Transverse colon (tissue), 4 donors: ENCODE measurements at regions not wholly inside any gene's neighbourhood (a gene's known extent, or its start where the extent isn't known, plus 50 kb on each side); places are given as distances from the start of the nearest gene placed in this dataset.

Experiments used
- DNase-seq: peaks from one replicate; pipeline ENCODE4 v3.0.0-alpha.2; 2019
- H3K27ac ChIP-seq, 4 donors: fragments of 200-600 bp; sonication (generic); 2 replicates each; pipeline ENCODE4 v1.5.1; 2016 to 2018; ENCODE audit warnings: inconsistent platforms in 4 of 4
- H3K27me3 ChIP-seq: fragments of 200-600 bp; sonication (generic); 2 replicates; pipeline ENCODE4 v1.5.1; 2017; ENCODE audit warnings: inconsistent platforms
- H3K36me3 ChIP-seq, 4 donors: fragments of 200-600 bp; sonication (generic); 2 replicates each; pipeline ENCODE4 v1.5.1; 2017 to 2019; ENCODE audit warnings: inconsistent platforms in 4 of 4
- H3K4me1 ChIP-seq, 4 donors: fragments of 200-600 bp; sonication (generic); 2 replicates each; pipeline ENCODE4 v1.5.1; 2017 to 2020; ENCODE audit warnings: inconsistent platforms in 4 of 4
- H3K4me3 ChIP-seq, 4 donors: fragments of 200-600 bp; sonication (generic); 1 replicate in 1 of 4; 2 replicates in 3 of 4; pipeline versions ENCODE4 v1.5.1 to v1.6.1; 2017 to 2019; ENCODE audit warnings: inconsistent platforms in 4 of 4
- H3K9me3 ChIP-seq, 2 donors: fragments of 200-600 bp; sonication (generic); 2 replicates each; pipeline ENCODE4 v1.5.1; 2017 to 2019; ENCODE audit warnings: inconsistent platforms in 2 of 2
- EP300 ChIP-seq: sonication (generic); formaldehyde crosslinking; IDR thresholded peaks from one replicate; pipeline ENCODE4 v1.6.1; 2017; ENCODE audit warnings: antibody characterized with exemption, low read depth
- POLR2A ChIP-seq: fragments of 450-650 bp; IDR thresholded peaks from one replicate; pipeline ENCODE4 v1.6.1; 2016; ENCODE audit warnings: antibody characterized with exemption, mild to moderate bottlenecking, moderate library complexity
- POLR2AphosphoS5 ChIP-seq, 3 donors: sonication (generic); formaldehyde crosslinking; IDR thresholded peaks; one replicate each; pipeline ENCODE4 v1.6.1; 2016; ENCODE audit warnings: antibody characterized with exemption in 3 of 3
- WGBS, 2 donors: methylation state at CpG; one replicate each; pipeline ENCODE4 v1.1.5; 2018; ENCODE audit warnings: low coverage in 1 of 2; 5-methylcytosine and 5-hydroxymethylcytosine counted together
- in situ Hi-C, 4 donors: fragments of 200-750 bp; cut with MboI; loops; one replicate each; pipeline versions ENCODE4 v1.15.0 to v1.15.1; 2017; ENCODE audit warnings: low sequenced_read_pairs in 3 of 4, low pct_ligation_motif_present in 1 of 4, low pct_unique_long_range_greater_than_20kb in 1 of 4
- intact Hi-C: fragments of 100-400 bp; cut with DNase I; formaldehyde crosslinking; loops from one replicate; pipeline ENCODE4 v1.15.1; 2023; ENCODE audit warnings: low total_unique reads
- TF ChIP-seq, protein P1 (sequence below), 5 experiments: fragments of 200-600 bp in 3 of 5; fragments of 450-650 bp in 2 of 5; sonication (generic) in 3 of 5; IDR thresholded peaks; 1 replicate in 2 of 5; 2 replicates in 3 of 5; pipeline ENCODE4 v1.5.1; 2016 to 2017; ENCODE audit warnings: antibody characterized with exemption in 5 of 5, inconsistent platforms in 3 of 5, mild to moderate bottlenecking in 2 of 5, moderate library complexity in 1 of 5

DNA sequence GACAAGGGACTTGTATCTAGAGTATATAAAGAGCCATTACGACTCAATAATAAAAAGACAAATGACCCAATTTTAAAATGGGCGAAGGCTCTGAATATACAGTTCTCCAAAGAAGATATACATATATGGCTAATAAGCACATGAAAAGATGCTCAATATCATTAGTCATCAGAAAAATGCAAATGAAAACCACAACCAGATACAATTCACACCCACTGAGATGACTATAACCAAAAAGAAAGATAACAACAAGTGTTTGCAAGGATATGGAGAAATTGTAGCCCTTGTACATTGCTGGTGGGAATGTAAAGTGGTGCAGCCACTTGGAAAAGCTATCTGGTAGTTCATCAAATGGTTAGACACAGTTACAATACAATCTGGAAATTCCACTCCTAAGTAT is 96.3 kb downstream of the TRIM29 start:
- intact Hi-C loops: no loop called here
- H3K27me3 ChIP-seq: no peaks in the 10 kb centered on the region
- no peak overlapping the region for H3K4me3 ChIP-seq
- TF ChIP-seq POLR2A: no peak
- no peak for TF ChIP-seq EP300
- no peak for TF ChIP-seq POLR2AphosphoS5 (IDR thresholded peaks at IDR 0.05)
- TF ChIP-seq, protein P1, sequence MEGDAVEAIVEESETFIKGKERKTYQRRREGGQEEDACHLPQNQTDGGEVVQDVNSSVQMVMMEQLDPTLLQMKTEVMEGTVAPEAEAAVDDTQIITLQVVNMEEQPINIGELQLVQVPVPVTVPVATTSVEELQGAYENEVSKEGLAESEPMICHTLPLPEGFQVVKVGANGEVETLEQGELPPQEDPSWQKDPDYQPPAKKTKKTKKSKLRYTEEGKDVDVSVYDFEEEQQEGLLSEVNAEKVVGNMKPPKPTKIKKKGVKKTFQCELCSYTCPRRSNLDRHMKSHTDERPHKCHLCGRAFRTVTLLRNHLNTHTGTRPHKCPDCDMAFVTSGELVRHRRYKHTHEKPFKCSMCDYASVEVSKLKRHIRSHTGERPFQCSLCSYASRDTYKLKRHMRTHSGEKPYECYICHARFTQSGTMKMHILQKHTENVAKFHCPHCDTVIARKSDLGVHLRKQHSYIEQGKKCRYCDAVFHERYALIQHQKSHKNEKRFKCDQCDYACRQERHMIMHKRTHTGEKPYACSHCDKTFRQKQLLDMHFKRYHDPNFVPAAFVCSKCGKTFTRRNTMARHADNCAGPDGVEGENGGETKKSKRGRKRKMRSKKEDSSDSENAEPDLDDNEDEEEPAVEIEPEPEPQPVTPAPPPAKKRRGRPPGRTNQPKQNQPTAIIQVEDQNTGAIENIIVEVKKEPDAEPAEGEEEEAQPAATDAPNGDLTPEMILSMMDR (IDR thresholded peaks at IDR 0.05): no peak
- no peaks in the 10 kb centered on the region for H3K9me3 ChIP-seq
- H3K4me1 ChIP-seq: no peaks in the 10 kb centered on the region
- 92 to 94% methylated on average over 2 of the region's 2 CpGs for WGBS, 2 donors
- no peaks in the 10 kb centered on the region for H3K36me3 ChIP-seq
- in situ Hi-C loops: no loop called here
- no peak overlapping the region for H3K27ac ChIP-seq
- no peak for DNase-seq

DNA sequence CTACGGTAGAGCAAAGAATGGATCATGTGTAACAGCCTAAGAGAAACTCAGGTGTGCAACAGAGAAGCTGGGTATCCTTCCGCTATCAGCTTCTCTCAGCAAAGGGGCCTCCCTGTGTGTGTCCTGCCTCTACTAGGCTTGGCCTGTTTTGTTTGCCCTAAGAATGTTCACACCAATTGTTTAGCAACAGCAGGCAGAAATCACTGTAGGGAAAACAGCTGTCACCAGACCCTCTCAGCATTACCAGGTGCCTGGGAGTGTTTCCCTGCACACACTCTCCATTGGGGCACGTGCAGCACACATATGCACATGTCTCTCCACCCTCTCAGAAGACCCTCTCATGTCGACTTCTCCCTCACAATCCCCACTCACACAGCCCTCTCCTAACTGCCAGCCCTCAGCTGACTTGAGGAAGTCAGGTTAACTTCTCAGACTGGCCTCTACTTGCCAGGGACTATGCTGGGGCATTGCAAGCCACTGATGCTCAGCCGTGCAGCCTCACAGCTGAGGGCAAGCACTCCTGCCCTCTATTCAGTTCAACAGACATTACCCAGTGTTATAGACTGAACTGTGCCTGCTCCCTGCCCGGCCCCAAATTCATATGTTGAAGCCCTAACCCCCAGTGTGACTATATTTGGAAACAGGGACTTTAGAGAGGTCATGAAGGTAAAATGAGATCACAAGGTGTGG is 97.6 kb downstream of the TRIM29 start:
- Histone ChIP-seq H3K4me3 (no peak overlapping the region), H3K4me1 (no peaks in the 10 kb centered on the region), H3K27me3 (no peaks in the 10 kb centered on the region), H3K9me3 (no peaks in the 10 kb centered on the region), H3K36me3 (no peaks in the 10 kb centered on the region), H3K27ac (no peak overlapping the region)
- in situ Hi-C loops: no loop called here
- WGBS, 2 donors: 66 to 80% methylated on average over 1 to 6 of the region's 6 CpGs
- intact Hi-C loops: no loop called here
- no peak for TF ChIP-seq POLR2AphosphoS5 (IDR thresholded peaks at IDR 0.05)
- TF ChIP-seq, protein P1 (IDR thresholded peaks at IDR 0.05): no peak
- no peak for TF ChIP-seq POLR2A
- no peak for TF ChIP-seq EP300
- DNase-seq: no peak

DNA sequence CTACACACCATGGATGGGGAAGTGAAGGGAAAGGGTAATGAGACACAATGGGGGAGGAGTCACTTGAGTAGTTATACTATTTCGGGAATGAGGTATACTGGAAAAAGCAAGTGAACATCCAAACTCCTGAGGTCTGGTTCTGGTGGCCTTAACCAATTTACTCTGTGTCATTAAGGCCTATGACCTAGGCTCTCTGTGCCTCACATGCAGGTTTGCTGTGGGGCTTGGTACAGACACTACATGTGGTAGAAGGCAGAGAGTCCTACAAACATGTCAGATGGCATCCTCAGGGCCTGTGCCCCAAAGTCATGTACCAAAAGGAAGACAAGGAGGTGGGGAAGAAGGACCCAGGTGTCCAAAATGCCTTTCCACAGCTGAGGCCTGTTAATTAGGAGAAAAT is 98.9 kb downstream of the TRIM29 start:
- DNase-seq: no peak
- Histone ChIP-seq H3K4me1 (no peaks in the 10 kb centered on the region), H3K27ac (no peak overlapping the region), H3K4me3 (no peak overlapping the region), H3K36me3 (no peaks in the 10 kb centered on the region), H3K27me3 (no peaks in the 10 kb centered on the region), H3K9me3 (no peaks in the 10 kb centered on the region)
- intact Hi-C loops (no loop called here), in situ Hi-C loops (no loop called here)
- 86% methylated on average over 1 of the region's 1 CpG; no CpG with 5 or more reads in 1 of the 2 donors for WGBS, 2 donors
- no peak for TF ChIP-seq EP300
- no peak for TF ChIP-seq POLR2A
- no peak for TF ChIP-seq POLR2AphosphoS5 (IDR thresholded peaks at IDR 0.05)
- TF ChIP-seq, protein P1 (IDR thresholded peaks at IDR 0.05): no peak

DNA sequence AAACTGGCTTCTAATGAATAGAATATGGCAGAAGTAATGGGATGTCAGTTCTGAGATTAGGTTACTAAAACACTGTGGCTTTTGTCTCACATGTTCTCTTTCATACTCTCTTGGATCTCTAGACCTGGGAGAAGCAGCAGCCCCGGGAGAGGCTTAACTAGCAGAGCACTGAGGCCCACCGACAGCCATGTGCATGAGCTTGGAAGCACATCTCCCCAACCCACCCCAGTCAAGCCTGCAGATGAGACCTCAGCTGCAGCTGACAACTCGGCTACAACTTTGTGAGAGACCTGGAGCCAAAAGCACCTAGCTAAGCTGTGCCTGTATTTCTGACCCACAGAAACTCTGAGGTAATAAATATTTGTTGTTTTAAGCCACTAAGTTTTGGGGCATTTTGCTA is 100.8 kb downstream of the TRIM29 start:
- no peak for DNase-seq
- intact Hi-C loops (no loop called here), in situ Hi-C loops (no loop called here)
- WGBS, 2 donors: 80 to 82% methylated on average over 2 to 3 of the region's 3 CpGs
- Histone ChIP-seq H3K4me1 (no peaks in the 10 kb centered on the region), H3K4me3 (no peak overlapping the region), H3K36me3 (no peaks in the 10 kb centered on the region), H3K27me3 (no peaks in the 10 kb centered on the region), H3K27ac (no peak overlapping the region), H3K9me3 (no peaks in the 10 kb centered on the region)
- TF ChIP-seq POLR2AphosphoS5 (IDR thresholded peaks at IDR 0.05) (no peak), POLR2A (no peak)

DNA sequence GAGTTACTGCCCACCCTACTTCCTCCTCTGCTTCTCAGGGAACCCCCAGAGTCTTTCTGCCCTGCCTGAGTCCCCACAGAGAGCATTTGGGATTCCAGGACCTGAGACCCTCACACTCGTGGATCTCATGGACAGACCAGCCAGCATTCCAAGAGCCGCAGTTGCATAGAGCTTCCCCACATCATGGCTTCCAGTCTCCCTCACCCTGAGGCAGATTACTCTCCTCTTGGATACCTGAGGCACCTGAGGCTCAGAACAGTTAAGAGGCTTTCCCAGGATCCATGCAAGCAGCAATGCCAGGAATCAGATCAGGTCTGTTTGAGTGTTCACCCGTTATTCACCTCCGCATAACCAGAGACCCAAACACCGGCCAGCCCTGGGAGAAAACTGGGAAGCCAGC is 102.2 kb downstream of the TRIM29 start:
- Histone ChIP-seq H3K4me1 (no peaks in the 10 kb centered on the region), H3K27me3 (no peaks in the 10 kb centered on the region), H3K27ac (no peak overlapping the region), H3K9me3 (no peaks in the 10 kb centered on the region), H3K36me3 (no peaks in the 10 kb centered on the region), H3K4me3 (no peak overlapping the region)
- WGBS, 2 donors: 88% methylated on average over 5 of the region's 5 CpGs; no CpG with 5 or more reads in 1 of the 2 donors
- no peak for DNase-seq
- in situ Hi-C loops: no loop called here
- TF ChIP-seq, protein P1 (IDR thresholded peaks at IDR 0.05): no peak
- TF ChIP-seq POLR2A (no peak), POLR2AphosphoS5 (IDR thresholded peaks at IDR 0.05) (no peak), EP300 (no peak)
- intact Hi-C loops: no loop called here
